HUES64 (cell line): ENCODE measurements at regions not wholly inside any gene's neighbourhood (a gene's known extent, or its start where the extent isn't known, plus 50 kb on each side); places are given as distances from the start of the nearest gene placed in this dataset.

Experiments used
- H3K27ac ChIP-seq: 2 replicates; pipeline ENCODE4 v1.7.0; 2013; ENCODE audit warnings: low read depth, low read length, inconsistent platforms
- H3K27me3 ChIP-seq: 2 replicates; pipeline ENCODE4 v1.6.1; 2013; ENCODE audit warnings: mild to moderate bottlenecking, low read length; ENCODE audit not compliant: insufficient read depth
- H3K36me3 ChIP-seq: 2 replicates; pipeline ENCODE4 v1.6.1; 2013; ENCODE audit warnings: mild to moderate bottlenecking, low read length; ENCODE audit not compliant: insufficient read depth
- H3K4me1 ChIP-seq: 2 replicates; pipeline ENCODE4 v1.6.1; 2013; ENCODE audit warnings: mild to moderate bottlenecking, low read length, moderate library complexity; ENCODE audit not compliant: insufficient read depth
- H3K4me3 ChIP-seq: 2 replicates; pipeline ENCODE4 v1.5.1; 2013; ENCODE audit warnings: mild to moderate bottlenecking, low read length, moderate library complexity
- H3K9ac ChIP-seq: 2 replicates; pipeline ENCODE4 v1.6.1; 2013; ENCODE audit warnings: mild to moderate bottlenecking, low read depth, low read length
- H3K9me3 ChIP-seq: 2 replicates; pipeline ENCODE4 v1.6.1; 2013; ENCODE audit warnings: low read depth, low read length; ENCODE audit not compliant: insufficient read depth
- WGBS: fragments of 150-250, 120-280 bp; methylation state at CpG from one replicate; pipeline ENCODE4 v1.1.7; 2013; ENCODE audit warnings: missing lambda C conversion rate; 5-methylcytosine and 5-hydroxymethylcytosine counted together

DNA sequence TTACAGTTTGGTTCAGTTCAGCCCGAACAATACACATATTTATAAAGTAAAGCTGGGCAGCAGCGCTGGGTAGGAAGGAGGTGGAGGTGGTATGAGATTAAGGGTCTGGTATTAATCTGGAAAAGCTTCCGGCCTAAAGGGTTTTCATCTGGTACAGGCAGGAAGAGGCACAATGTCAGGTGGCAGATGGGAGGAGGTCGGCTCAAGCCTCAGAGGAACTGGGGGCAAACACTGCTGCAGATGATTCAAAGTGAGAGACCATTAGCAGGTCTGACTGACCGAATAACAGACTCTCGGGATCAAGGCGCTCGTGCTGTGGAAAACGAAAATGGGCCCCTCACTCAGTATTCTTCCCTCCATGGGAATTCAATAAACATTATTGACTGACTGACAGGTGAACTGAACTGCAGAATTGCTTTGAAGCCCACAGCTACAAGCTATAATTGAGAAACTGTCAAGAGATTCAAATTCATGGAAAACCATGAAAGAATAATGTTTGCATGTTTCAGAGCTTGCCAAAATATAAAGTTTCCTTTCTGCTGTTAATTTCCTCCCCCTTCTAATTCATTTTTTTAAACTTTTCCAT, 75.3 kb downstream of the TMEM167A start:
- no peaks in the 10 kb centered on the region for H3K9me3 ChIP-seq
- no peak overlapping the region for H3K4me3 ChIP-seq
- H3K4me1 ChIP-seq: peaks cover 56% of the 10 kb centered on the region
- H3K27me3 ChIP-seq: no peaks in the 10 kb centered on the region
- H3K27ac ChIP-seq: no peak overlapping the region
- H3K36me3 ChIP-seq: no peaks in the 10 kb centered on the region
- WGBS: 78% methylated on average over 9 of the region's 9 CpGs
- no peak overlapping the region for H3K9ac ChIP-seq

GRCh38 chr5:83000922-83001321, 76.3 kb downstream of the TMEM167A start:
- no peaks in the 10 kb centered on the region for H3K9me3 ChIP-seq
- H3K27ac ChIP-seq: no peak overlapping the region; the same call in 1 of the 2 replicates
- H3K9ac ChIP-seq: no peak overlapping the region
- H3K36me3 ChIP-seq: no peaks in the 10 kb centered on the region
- H3K4me1 ChIP-seq: peaks cover 55% of the 10 kb centered on the region
- no CpG with 5 or more reads among the region's 1 CpG for WGBS
- H3K4me3 ChIP-seq: no peak overlapping the region
- H3K27me3 ChIP-seq: no peaks in the 10 kb centered on the region

- no peak overlapping the region; the same call in 1 of the 2 replicates for H3K27ac ChIP-seq
- H3K4me3 ChIP-seq: no peak overlapping the region
- H3K9me3 ChIP-seq: no peaks in the 10 kb centered on the region
- no peaks in the 10 kb centered on the region for H3K36me3 ChIP-seq
- peaks cover 50% of the 10 kb centered on the region for H3K4me1 ChIP-seq
- no peaks in the 10 kb centered on the region for H3K27me3 ChIP-seq
- WGBS: 62% methylated on average over 2 of the region's 2 CpGs
- no peak overlapping the region for H3K9ac ChIP-seq
Observed at GRCh38 chr5:83000428-83000827, 76.8 kb downstream of the TMEM167A start.

DNA sequence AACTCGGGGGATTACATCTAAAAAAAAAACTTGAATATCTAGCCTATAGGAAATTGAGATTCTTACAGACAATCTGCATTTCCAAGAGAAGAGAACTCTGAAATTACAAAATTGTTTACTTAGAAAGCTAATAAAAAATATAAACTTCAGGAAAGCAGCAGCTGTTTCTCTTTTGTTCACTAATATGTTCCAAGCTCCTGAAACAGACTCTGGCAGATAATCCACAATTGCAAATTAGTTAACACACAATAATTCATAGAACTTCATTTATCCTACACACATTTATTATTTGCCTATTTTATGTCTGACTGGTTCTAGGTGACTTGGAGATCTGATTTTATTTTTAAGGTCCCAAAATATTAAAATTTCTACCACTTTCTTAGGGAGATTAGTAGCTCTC, 83.8 kb downstream of the TMEM167A start:
- H3K4me1 ChIP-seq: no peaks in the 10 kb centered on the region
- H3K36me3 ChIP-seq: no peaks in the 10 kb centered on the region
- no peaks in the 10 kb centered on the region for H3K27me3 ChIP-seq
- no peak overlapping the region for H3K4me3 ChIP-seq
- WGBS: no CpG with 5 or more reads among the region's 1 CpG
- H3K9ac ChIP-seq: no peak overlapping the region
- no peaks in the 10 kb centered on the region for H3K9me3 ChIP-seq
- H3K27ac ChIP-seq: no peak overlapping the region

- H3K9ac ChIP-seq: no peak overlapping the region
- no peak overlapping the region for H3K27ac ChIP-seq
- no peaks in the 10 kb centered on the region for H3K27me3 ChIP-seq
- no peaks in the 10 kb centered on the region for H3K36me3 ChIP-seq
- no peak overlapping the region for H3K4me3 ChIP-seq
- no peaks in the 10 kb centered on the region for H3K9me3 ChIP-seq
- 94% methylated on average over 4 of the region's 4 CpGs for WGBS
- no peaks in the 10 kb centered on the region for H3K4me1 ChIP-seq
Observed at GRCh38 chr5:82992646-82993045, 84.5 kb downstream of the TMEM167A start.

GRCh38 chr5:82991678-82992323, 85.4 kb downstream of the TMEM167A start:
- Histone ChIP-seq H3K27me3 (no peaks in the 10 kb centered on the region), H3K4me1 (no peaks in the 10 kb centered on the region), H3K9ac (no peak overlapping the region), H3K27ac (no peak overlapping the region), H3K4me3 (no peak overlapping the region), H3K36me3 (no peaks in the 10 kb centered on the region), H3K9me3 (no peaks in the 10 kb centered on the region)
- WGBS: 94% methylated on average over 8 of the region's 8 CpGs

GRCh38 chr5:82991059-82991458, 86.1 kb downstream of the TMEM167A start:
- H3K9ac ChIP-seq: no peak overlapping the region
- no peaks in the 10 kb centered on the region for H3K27me3 ChIP-seq
- H3K36me3 ChIP-seq: no peaks in the 10 kb centered on the region
- WGBS: 82% methylated on average over 4 of the region's 4 CpGs
- H3K4me1 ChIP-seq: peaks cover 4% of the 10 kb centered on the region; the same call in 1 of the 2 replicates
- H3K4me3 ChIP-seq: no peak overlapping the region
- no peaks in the 10 kb centered on the region for H3K9me3 ChIP-seq
- H3K27ac ChIP-seq: no peak overlapping the region

GRCh38 chr5:82987188-82987587, 90.0 kb downstream of the TMEM167A start:
- Histone ChIP-seq H3K4me1 (peaks cover 26% of the 10 kb centered on the region), H3K36me3 (no peaks in the 10 kb centered on the region), H3K9me3 (no peaks in the 10 kb centered on the region), H3K9ac (no peak overlapping the region), H3K27ac (no peak overlapping the region), H3K4me3 (no peak overlapping the region), H3K27me3 (no peaks in the 10 kb centered on the region)
- WGBS: 93% methylated on average over 2 of the region's 2 CpGs

DNA sequence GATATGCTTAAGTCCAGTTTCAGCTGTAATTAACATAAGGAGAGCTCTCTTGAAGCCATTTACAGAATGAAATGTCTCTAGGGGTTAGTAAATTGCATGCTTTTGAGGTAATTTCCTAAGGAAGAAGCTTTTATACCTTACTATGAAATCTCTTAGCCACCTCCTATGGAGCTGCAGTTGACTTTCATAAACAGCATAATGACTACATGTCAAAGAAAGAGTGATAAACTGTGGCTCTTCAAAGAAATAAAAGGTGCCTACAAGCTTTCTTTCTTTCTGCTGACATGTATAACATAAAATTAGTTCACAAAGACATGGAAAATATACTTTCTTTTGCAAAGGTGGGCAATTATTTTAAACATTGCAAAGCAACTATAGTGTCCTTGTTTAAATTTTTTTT, 90.8 kb downstream of the TMEM167A start:
- Histone ChIP-seq H3K27ac (no peak overlapping the region), H3K4me1 (peaks cover 26% of the 10 kb centered on the region), H3K4me3 (no peak overlapping the region), H3K36me3 (no peaks in the 10 kb centered on the region), H3K27me3 (no peaks in the 10 kb centered on the region), H3K9ac (no peak overlapping the region), H3K9me3 (no peaks in the 10 kb centered on the region)

- H3K4me3 ChIP-seq: no peak overlapping the region
- H3K9me3 ChIP-seq: no peaks in the 10 kb centered on the region
- H3K4me1 ChIP-seq: peaks cover 26% of the 10 kb centered on the region
- H3K9ac ChIP-seq: no peak overlapping the region
- no peaks in the 10 kb centered on the region for H3K27me3 ChIP-seq
- H3K27ac ChIP-seq: no peak overlapping the region
- WGBS: 88% methylated on average over 2 of the region's 2 CpGs
- H3K36me3 ChIP-seq: no peaks in the 10 kb centered on the region
Observed at GRCh38 chr5:82985763-82986162, 91.4 kb downstream of the TMEM167A start.

DNA sequence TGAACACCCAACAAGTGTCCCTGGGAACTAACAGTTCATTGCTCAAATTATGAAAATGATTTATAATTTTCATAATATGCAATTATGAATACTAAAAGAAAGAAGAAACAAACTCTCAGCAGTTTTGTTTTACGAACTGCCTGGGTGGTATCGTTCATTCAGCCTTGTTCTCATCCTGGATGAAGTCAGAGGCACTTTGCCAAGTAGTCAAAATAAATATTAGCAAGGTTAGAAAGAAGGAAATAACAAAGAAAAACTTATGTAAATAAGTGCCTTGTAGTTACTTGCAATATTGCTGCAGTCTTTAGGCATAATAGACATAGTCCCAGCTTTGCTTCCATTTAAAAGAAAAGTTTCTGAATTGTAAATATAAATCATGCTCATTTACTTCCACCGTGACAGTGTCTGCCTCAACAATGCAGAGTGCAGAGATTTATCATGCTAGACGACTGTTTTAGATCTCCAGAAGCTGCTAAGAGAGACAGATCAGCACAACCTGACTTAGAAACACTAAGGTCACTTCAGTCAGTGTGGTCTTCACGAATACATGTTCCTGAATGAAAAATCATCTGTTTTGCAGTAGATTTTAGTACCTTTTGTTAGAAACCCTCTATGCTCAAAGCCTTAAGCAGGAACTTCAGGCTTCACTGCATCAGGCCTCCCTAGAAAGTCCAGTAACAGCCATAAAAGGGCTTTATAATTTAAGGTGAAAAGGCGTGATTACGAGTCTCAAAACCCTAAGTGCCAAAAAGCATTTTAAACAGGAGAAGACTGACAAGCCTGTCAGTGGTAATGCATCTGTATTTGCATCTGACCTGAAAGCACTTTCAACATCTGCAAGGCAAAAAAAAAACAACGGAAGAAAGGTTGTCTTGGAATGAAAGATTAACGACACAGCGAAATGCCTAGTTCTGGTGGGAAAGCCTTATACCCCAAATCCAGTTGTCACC, 92.1 kb downstream of the TMEM167A start:
- no peaks in the 10 kb centered on the region for H3K27me3 ChIP-seq
- no peak overlapping the region for H3K9ac ChIP-seq
- no peak overlapping the region for H3K27ac ChIP-seq
- WGBS: 66% methylated on average over 10 of the region's 10 CpGs
- no peaks in the 10 kb centered on the region for H3K9me3 ChIP-seq
- peaks cover 26% of the 10 kb centered on the region for H3K4me1 ChIP-seq
- no peaks in the 10 kb centered on the region for H3K36me3 ChIP-seq
- H3K4me3 ChIP-seq: no peak overlapping the region
